ENCODE measurements at regions not wholly inside any gene's neighbourhood (a gene's known extent, or its start where the extent isn't known, plus 50 kb on each side); places are given as distances from the start of the nearest gene placed in this dataset.

DNA sequence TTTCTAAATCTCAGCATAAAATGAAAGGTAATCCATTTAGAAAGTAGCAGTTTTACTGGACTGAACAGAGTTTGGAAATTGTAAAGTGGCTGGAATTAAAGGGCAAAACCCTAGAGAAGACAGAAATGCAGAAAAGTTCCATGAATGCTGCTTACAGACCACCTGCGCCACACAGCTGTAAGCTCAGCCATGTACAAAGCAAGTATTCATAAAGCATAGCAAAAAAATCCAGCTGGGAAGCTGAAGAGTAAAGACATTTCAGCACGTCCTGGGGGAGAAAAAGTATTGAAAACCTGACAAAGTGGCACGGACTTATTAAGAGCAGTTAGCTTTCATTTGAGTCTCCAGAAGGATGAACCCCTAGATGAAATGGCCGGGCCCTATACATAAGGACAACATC, 220.1 kb upstream of the CNTN5 start:
- WGBS (ENCODE audit: insufficient coverage): 72% methylated on average over 3 of the region's 4 CpGs
- ChIA-PET POLR2A (no interaction called here), CTCF (no interaction called here)
- Mint-ChIP-seq H3K27ac (no peak overlapping the region), H3K4me1 (no peaks in the 10 kb centered on the region), H3K9me3 (ENCODE audit: insufficient read depth) (peaks cover 2% of the 10 kb centered on the region), H3K27me3 (no peaks in the 10 kb centered on the region), H3K4me3 (no peak overlapping the region)
- H3K4me3 ChIP-seq (ENCODE audit: control extremely low read depth in 1 of 5, extremely low read depth in 1 of 5, insufficient read depth in 1 of 5, low read depth in 2 of 5, low read length in 4 of 5): no peak overlapping the region
- H2AFZ ChIP-seq (ENCODE audit: insufficient read depth, low read depth, low read length, poor library complexity, severe bottlenecking): no peak overlapping the region
- DNase-seq: no peak
- no peak overlapping the region for H3K4me2 ChIP-seq (replicated peaks; ENCODE audit: low read depth, low read length, poor library complexity, severe bottlenecking)
- TF ChIP-seq, protein P1, sequence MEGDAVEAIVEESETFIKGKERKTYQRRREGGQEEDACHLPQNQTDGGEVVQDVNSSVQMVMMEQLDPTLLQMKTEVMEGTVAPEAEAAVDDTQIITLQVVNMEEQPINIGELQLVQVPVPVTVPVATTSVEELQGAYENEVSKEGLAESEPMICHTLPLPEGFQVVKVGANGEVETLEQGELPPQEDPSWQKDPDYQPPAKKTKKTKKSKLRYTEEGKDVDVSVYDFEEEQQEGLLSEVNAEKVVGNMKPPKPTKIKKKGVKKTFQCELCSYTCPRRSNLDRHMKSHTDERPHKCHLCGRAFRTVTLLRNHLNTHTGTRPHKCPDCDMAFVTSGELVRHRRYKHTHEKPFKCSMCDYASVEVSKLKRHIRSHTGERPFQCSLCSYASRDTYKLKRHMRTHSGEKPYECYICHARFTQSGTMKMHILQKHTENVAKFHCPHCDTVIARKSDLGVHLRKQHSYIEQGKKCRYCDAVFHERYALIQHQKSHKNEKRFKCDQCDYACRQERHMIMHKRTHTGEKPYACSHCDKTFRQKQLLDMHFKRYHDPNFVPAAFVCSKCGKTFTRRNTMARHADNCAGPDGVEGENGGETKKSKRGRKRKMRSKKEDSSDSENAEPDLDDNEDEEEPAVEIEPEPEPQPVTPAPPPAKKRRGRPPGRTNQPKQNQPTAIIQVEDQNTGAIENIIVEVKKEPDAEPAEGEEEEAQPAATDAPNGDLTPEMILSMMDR (IDR thresholded peaks at IDR 0.05): no peak
- TF ChIP-seq EZH2 (IDR thresholded peaks at IDR 0.05; ENCODE audit: borderline replicate concordance, insufficient read depth, low read depth, low read length, poor library complexity, severe bottlenecking): no peak
- intact Hi-C loops (cut with micrococcal nuclease): no loop called here
- H4K20me1 ChIP-seq (ENCODE audit: control insufficient read depth, insufficient read depth, low read length, poor library complexity, severe bottlenecking): no peaks in the 10 kb centered on the region
- H3K4me1 ChIP-seq (ENCODE audit: control insufficient read depth in 2 of 2, insufficient read depth in 2 of 2, low read length in 2 of 2): no peaks in the 10 kb centered on the region
- no peak overlapping the region for H3K9ac ChIP-seq (ENCODE audit: low read length)
- H3K27ac ChIP-seq (ENCODE audit: low read length in 2 of 2): no peak overlapping the region
- no peaks in the 10 kb centered on the region for H3K27me3 ChIP-seq (replicated peaks in 1 of 4; ENCODE audit: control extremely low read depth in 1 of 4, control insufficient read depth in 3 of 4, insufficient read depth in 4 of 4, low read length in 3 of 4)
- H3K79me2 ChIP-seq (ENCODE audit: control insufficient read depth, insufficient read depth, low read length): no peaks in the 10 kb centered on the region
- ATAC-seq (ENCODE audit: low read depth): no peak
- H3K36me3 ChIP-seq (replicated peaks in 1 of 2; ENCODE audit: control extremely low read depth in 1 of 2, control insufficient read depth in 1 of 2, extremely low read depth in 1 of 2, insufficient read depth in 2 of 2, low read length in 1 of 2): no peaks in the 10 kb centered on the region
- peaks cover 0 to 4% (median 0%) of the 10 kb centered on the region in 3 donors for H3K9me3 ChIP-seq (ENCODE audit: control extremely low read depth in 1 of 3, control insufficient read depth in 2 of 3, insufficient read depth in 1 of 3, low read length in 2 of 3)

DNA sequence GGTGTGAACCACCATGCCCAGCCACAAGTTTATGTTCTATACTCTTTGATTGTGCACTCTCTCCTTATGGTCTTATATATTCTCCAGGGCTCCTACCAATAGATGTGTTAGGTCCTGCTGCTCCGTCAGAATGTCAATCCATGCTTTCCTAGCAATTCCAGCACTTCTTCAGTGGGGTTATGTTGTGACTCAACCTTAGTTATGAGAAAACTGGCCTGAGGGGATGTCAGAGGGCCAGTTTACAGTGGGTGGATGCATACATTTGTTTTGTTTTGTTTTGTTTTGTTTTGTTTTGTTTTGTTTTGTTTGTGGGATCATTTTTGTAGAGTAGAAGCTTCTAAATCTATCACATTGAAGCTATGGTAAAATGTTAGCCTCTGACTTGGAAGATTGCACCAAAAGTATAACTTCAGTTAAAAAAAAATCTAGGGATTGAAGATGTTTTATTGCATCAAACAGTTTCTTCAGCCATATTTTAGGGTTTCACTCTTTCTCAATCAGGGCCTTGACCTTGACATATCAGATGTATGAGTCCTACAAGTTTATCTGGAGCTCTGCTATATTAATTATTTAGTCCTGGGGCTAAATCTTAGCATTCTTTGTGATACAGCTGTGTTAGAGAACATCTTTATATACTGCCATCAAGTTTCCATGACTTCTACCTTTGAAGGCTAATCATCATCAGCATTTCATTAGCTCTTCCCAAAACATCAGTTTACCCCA, 191.6 kb upstream of the CNTN5 start:
- intact Hi-C loops (cut with micrococcal nuclease): no loop called here
- no CpG with 5 or more reads among the region's 1 CpG for WGBS (ENCODE audit: insufficient coverage)
- POLR2A ChIA-PET: no interaction called here

More for the DNA sequence above, 191.6 kb upstream of the CNTN5 start:
- H3K79me2 ChIP-seq (ENCODE audit: control insufficient read depth, insufficient read depth, low read length): no peaks in the 10 kb centered on the region
- H3K9me3 ChIP-seq (ENCODE audit: control extremely low read depth in 1 of 3, control insufficient read depth in 2 of 3, insufficient read depth in 1 of 3, low read length in 2 of 3): peaks cover 0 to 3% (median 0%) of the 10 kb centered on the region in 3 donors
- Mint-ChIP-seq H3K4me3 (no peak overlapping the region), H3K9me3 (ENCODE audit: insufficient read depth) (no peaks in the 10 kb centered on the region), H3K27ac (no peak overlapping the region), H3K27me3 (no peaks in the 10 kb centered on the region), H3K4me1 (no peaks in the 10 kb centered on the region)
- no peaks in the 10 kb centered on the region for H3K4me1 ChIP-seq (ENCODE audit: control insufficient read depth in 2 of 2, insufficient read depth in 2 of 2, low read length in 2 of 2)
- H3K9ac ChIP-seq (ENCODE audit: low read length): no peak overlapping the region
- CTCF ChIA-PET: interaction anchor here (1.3 kb wide), 1 partner anchor 9 kb away, joined by 3 read pairs; no protein-coding TSS in a partner anchor
- no peak overlapping the region for H2AFZ ChIP-seq (ENCODE audit: insufficient read depth, low read depth, low read length, poor library complexity, severe bottlenecking)
- no peaks in the 10 kb centered on the region for H3K36me3 ChIP-seq (replicated peaks in 1 of 2; ENCODE audit: control extremely low read depth in 1 of 2, control insufficient read depth in 1 of 2, extremely low read depth in 1 of 2, insufficient read depth in 2 of 2, low read length in 1 of 2)
- no peaks in the 10 kb centered on the region for H3K27me3 ChIP-seq (replicated peaks in 1 of 4; ENCODE audit: control extremely low read depth in 1 of 4, control insufficient read depth in 3 of 4, insufficient read depth in 4 of 4, low read length in 3 of 4)
- no peaks in the 10 kb centered on the region for H4K20me1 ChIP-seq (ENCODE audit: control insufficient read depth, insufficient read depth, low read length, poor library complexity, severe bottlenecking)
- no peak for DNase-seq
- TF ChIP-seq, protein P1 (IDR thresholded peaks at IDR 0.05): no peak
- TF ChIP-seq EZH2 (IDR thresholded peaks at IDR 0.05; ENCODE audit: borderline replicate concordance, insufficient read depth, low read depth, low read length, poor library complexity, severe bottlenecking): no peak
- H3K4me3 ChIP-seq (ENCODE audit: control extremely low read depth in 1 of 5, extremely low read depth in 1 of 5, insufficient read depth in 1 of 5, low read depth in 2 of 5, low read length in 4 of 5): no peak overlapping the region
- H3K4me2 ChIP-seq (replicated peaks; ENCODE audit: low read depth, low read length, poor library complexity, severe bottlenecking): no peak overlapping the region
- ATAC-seq (ENCODE audit: low read depth): no peak
- no peak overlapping the region for H3K27ac ChIP-seq (ENCODE audit: low read length in 2 of 2)
